ENCODE measurements at regions not wholly inside any gene's neighbourhood (a gene's known extent, or its start where the extent isn't known, plus 50 kb on each side); places are given as distances from the start of the nearest gene placed in this dataset.
A peak's percentile ranks its signal among the peaks of the same experiment; 100 is the strongest.

DNA sequence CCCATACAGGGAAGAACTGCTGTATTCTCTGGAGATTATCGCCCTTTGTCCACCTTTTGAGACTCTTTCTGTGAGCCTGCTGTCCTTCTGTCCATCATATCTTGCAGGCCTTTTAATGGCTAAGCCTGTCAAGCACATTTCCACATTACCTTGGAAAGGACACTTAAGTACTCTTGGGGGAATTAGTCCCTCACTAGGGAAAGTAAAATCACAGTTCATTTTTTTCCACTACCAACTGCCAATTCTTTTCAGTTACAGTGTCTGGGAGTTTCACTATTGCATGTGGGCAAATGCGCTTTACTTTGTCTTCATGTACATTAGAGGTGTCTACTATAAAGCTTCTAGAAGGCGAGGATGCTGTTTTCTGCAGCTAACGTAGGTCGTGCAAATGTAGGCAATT is 242.1 kb downstream of the NSUN3 start:
- Histone ChIP-seq H3K4ac (ENCODE audit: low read length) (no peak overlapping the region), H3K36me3 (replicated peaks in 1 of 2; ENCODE audit: control insufficient read depth in 2 of 2, insufficient read depth in 2 of 2, low read length in 2 of 2) (no peaks in the 10 kb centered on the region), H3K4me3 (ENCODE audit: low read length in 2 of 2) (no peak overlapping the region), H3K4me1 (ENCODE audit: control insufficient read depth in 2 of 2, insufficient read depth in 1 of 2, low read depth in 1 of 2, low read length in 2 of 2) (peaks cover 0 to 8% of the 10 kb centered on the region in 2 donors), H3K27ac (replicated peaks; ENCODE audit: low read length) (no peak overlapping the region), H3K27me3 (ENCODE audit: control insufficient read depth in 3 of 3, insufficient read depth in 3 of 3, low read depth in 1 of 3, low read length in 3 of 3) (peaks cover 0 to 12% (median 0%) of the 10 kb centered on the region in 3 experiments), H3K18ac (ENCODE audit: low read length) (no peak overlapping the region), H2BK15ac (ENCODE audit: low read length) (no peak overlapping the region), H4K8ac (ENCODE audit: low read depth, low read length) (no peak overlapping the region), H2BK5ac (ENCODE audit: low read length) (no peak overlapping the region), H4K91ac (ENCODE audit: low read depth, low read length, poor library complexity) (no peak overlapping the region), H2AFZ (ENCODE audit: low read length) (no peak overlapping the region), H2AK5ac (ENCODE audit: low read depth, low read length) (no peak overlapping the region), H3K79me1 (ENCODE audit: low read depth, low read length) (no peaks in the 10 kb centered on the region), H3K4me2 (ENCODE audit: insufficient read depth, low read length, poor library complexity, severe bottlenecking) (no peak overlapping the region), H2BK12ac (ENCODE audit: low read length) (no peak overlapping the region), H3K14ac (ENCODE audit: low read length) (no peak overlapping the region), H2BK120ac (ENCODE audit: low read depth, low read length) (no peak overlapping the region), H3K9me3 (replicated peaks in 1 of 2; ENCODE audit: control insufficient read depth in 2 of 2, insufficient read depth in 1 of 2, low read depth in 1 of 2, low read length in 2 of 2) (no peaks in the 10 kb centered on the region), H3K23ac (ENCODE audit: low read depth, low read length, poor library complexity) (no peak overlapping the region), H3K9ac (ENCODE audit: low read depth, low read length, poor library complexity) (no peak overlapping the region)
- DNase-seq (ENCODE audit: low spot score) = no peak
- no CpG with 5 or more reads among the region's 5 CpGs for WGBS, 2 donors (ENCODE audit: extremely low coverage in 2 of 2, insufficient read length in 2 of 2, insufficient replicate concordance in 1 of 2)

DNA sequence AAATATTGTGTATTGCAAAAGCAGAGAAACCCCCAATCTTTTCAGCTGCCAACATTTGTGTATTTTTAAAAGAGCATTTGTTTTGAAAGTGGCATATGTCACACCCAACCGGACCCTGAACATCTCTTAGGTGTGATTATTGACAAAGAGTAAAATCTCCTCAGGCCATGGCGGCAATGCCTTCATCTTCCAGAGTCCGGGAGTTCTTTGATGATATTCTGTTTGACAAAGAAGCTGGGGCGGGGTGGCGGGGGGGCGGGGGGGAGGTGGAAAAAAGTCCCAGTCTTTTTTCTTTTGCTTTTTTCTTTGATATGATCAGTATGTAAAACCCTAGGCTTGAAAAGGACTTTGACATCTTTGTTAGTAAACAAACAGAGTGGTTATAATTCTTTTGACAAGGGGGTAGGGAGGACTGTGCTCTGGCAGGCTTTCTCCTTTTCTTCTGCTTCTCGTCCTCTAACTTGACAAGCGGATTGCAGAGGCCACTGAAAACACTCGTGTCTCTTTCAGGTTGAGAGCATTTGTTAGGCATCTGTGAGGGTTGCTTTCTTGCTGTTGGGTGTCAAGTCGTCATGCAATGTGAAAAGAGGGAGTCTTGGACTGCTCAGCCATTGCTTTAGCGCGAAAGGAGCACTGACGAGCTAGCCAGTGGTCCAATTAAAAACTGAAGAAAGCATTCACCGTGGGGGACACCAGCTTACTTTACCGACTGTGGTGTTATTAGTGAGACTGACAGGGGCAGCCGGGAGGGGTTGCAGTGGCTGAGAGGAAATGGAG is 243.2 kb downstream of the NSUN3 start:
- Histone ChIP-seq H2BK12ac (ENCODE audit: low read length) (no peak overlapping the region), H3K36me3 (replicated peaks in 1 of 2; ENCODE audit: control insufficient read depth in 2 of 2, insufficient read depth in 2 of 2, low read length in 2 of 2) (no peaks in the 10 kb centered on the region), H3K4me2 (ENCODE audit: insufficient read depth, low read length, poor library complexity, severe bottlenecking) (no peak overlapping the region), H2BK5ac (ENCODE audit: low read length) (no peak overlapping the region), H2BK15ac (ENCODE audit: low read length) (no peak overlapping the region), H3K27ac (replicated peaks; ENCODE audit: low read length) (no peak overlapping the region), H2AK5ac (ENCODE audit: low read depth, low read length) (no peak overlapping the region), H2AFZ (ENCODE audit: low read length) (peak overlapping the region; percentile 70), H3K4me1 (ENCODE audit: control insufficient read depth in 2 of 2, insufficient read depth in 1 of 2, low read depth in 1 of 2, low read length in 2 of 2) (peaks cover 0 to 8% of the 10 kb centered on the region in 2 donors), H3K79me1 (ENCODE audit: low read depth, low read length) (no peaks in the 10 kb centered on the region), H2BK120ac (ENCODE audit: low read depth, low read length) (no peak overlapping the region), H3K4ac (ENCODE audit: low read length) (no peak overlapping the region), H4K91ac (ENCODE audit: low read depth, low read length, poor library complexity) (no peak overlapping the region), H3K27me3 (ENCODE audit: control insufficient read depth in 3 of 3, insufficient read depth in 3 of 3, low read depth in 1 of 3, low read length in 3 of 3) (peaks cover 0 to 12% (median 0%) of the 10 kb centered on the region in 3 experiments), H4K8ac (ENCODE audit: low read depth, low read length) (no peak overlapping the region), H3K4me3 (ENCODE audit: low read length in 2 of 2) (no peak overlapping the region), H3K14ac (ENCODE audit: low read length) (no peak overlapping the region), H3K9me3 (replicated peaks in 1 of 2; ENCODE audit: control insufficient read depth in 2 of 2, insufficient read depth in 1 of 2, low read depth in 1 of 2, low read length in 2 of 2) (no peaks in the 10 kb centered on the region), H3K18ac (ENCODE audit: low read length) (no peak overlapping the region), H3K23ac (ENCODE audit: low read depth, low read length, poor library complexity) (no peak overlapping the region), H3K9ac (ENCODE audit: low read depth, low read length, poor library complexity) (no peak overlapping the region)
- no CpG with 5 or more reads among the region's 16 CpGs for WGBS, 2 donors (ENCODE audit: extremely low coverage in 2 of 2, insufficient read length in 2 of 2, insufficient replicate concordance in 1 of 2)
- DNase-seq (ENCODE audit: low spot score) = peak; percentile 21

DNA sequence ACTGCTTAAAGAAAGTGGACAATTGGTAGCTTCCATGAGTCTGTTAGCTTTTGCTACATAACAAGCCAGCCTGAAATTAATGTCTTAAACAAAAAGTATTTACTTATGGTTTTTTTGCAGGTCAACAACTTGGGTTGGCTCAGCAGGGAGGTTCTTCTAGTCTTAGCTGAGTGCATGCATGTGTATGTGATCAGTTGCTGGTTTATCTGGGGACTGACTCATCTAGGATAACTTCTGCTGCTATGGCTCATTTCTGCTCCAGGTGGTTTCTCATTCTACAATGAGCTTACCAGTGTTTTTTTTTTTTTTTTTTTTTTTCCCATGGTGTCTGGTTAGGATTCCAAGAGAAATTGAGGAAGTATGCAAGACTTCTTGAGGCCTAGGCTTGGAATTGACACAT is 244.7 kb downstream of the NSUN3 start:
- no peak overlapping the region for H3K4me3 ChIP-seq (ENCODE audit: low read length in 2 of 2)
- no peaks in the 10 kb centered on the region for H3K79me1 ChIP-seq (ENCODE audit: low read depth, low read length)
- no peak overlapping the region for H2AFZ ChIP-seq (ENCODE audit: low read length)
- H2BK12ac ChIP-seq (ENCODE audit: low read length) = no peak overlapping the region
- H3K36me3 ChIP-seq (replicated peaks in 1 of 2; ENCODE audit: control insufficient read depth in 2 of 2, insufficient read depth in 2 of 2, low read length in 2 of 2) = no peaks in the 10 kb centered on the region
- peaks cover 0 to 8% of the 10 kb centered on the region in 2 donors for H3K4me1 ChIP-seq (ENCODE audit: control insufficient read depth in 2 of 2, insufficient read depth in 1 of 2, low read depth in 1 of 2, low read length in 2 of 2)
- no peak for DNase-seq (ENCODE audit: low spot score)
- no peak overlapping the region for H3K23ac ChIP-seq (ENCODE audit: low read depth, low read length, poor library complexity)
- no peak overlapping the region for H2BK120ac ChIP-seq (ENCODE audit: low read depth, low read length)
- no peak overlapping the region for H4K8ac ChIP-seq (ENCODE audit: low read depth, low read length)
- H2BK5ac ChIP-seq (ENCODE audit: low read length) = no peak overlapping the region
- H3K14ac ChIP-seq (ENCODE audit: low read length) = no peak overlapping the region
- no peak overlapping the region for H3K18ac ChIP-seq (ENCODE audit: low read length)
- no peaks in the 10 kb centered on the region for H3K9me3 ChIP-seq (replicated peaks in 1 of 2; ENCODE audit: control insufficient read depth in 2 of 2, insufficient read depth in 1 of 2, low read depth in 1 of 2, low read length in 2 of 2)
- no peak overlapping the region for H3K9ac ChIP-seq (ENCODE audit: low read depth, low read length, poor library complexity)
- H4K91ac ChIP-seq (ENCODE audit: low read depth, low read length, poor library complexity) = no peak overlapping the region
- no peak overlapping the region for H3K27ac ChIP-seq (replicated peaks; ENCODE audit: low read length)
- H3K27me3 ChIP-seq (ENCODE audit: control insufficient read depth in 3 of 3, insufficient read depth in 3 of 3, low read depth in 1 of 3, low read length in 3 of 3) = peaks cover 0 to 12% (median 0%) of the 10 kb centered on the region in 3 experiments
- H2BK15ac ChIP-seq (ENCODE audit: low read length) = no peak overlapping the region
- H3K4me2 ChIP-seq (ENCODE audit: insufficient read depth, low read length, poor library complexity, severe bottlenecking) = no peak overlapping the region
- no peak overlapping the region for H2AK5ac ChIP-seq (ENCODE audit: low read depth, low read length)
- H3K4ac ChIP-seq (ENCODE audit: low read length) = no peak overlapping the region

DNA sequence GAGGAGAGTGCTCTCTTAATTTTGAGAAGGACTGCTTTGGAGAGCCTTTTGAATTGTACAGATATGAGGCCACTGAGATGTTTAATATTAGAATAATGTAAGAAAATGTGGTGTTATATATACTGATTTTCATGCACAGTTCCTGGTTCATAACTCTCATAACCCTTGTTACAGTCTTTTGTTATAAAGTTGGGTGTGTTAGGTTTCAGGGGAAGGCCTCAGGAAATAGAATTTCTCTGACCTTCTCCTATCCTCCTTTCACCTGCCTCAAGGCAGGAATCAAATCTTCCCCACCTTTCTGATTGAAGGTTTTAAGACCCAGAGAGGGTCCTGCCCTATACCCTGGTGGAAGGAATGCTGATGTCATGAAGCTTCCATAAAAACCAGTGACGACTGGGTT is 245.9 kb downstream of the NSUN3 start:
- no peak for DNase-seq (ENCODE audit: low spot score)
- H3K79me1 ChIP-seq (ENCODE audit: low read depth, low read length) = no peaks in the 10 kb centered on the region
- no peak overlapping the region for H3K14ac ChIP-seq (ENCODE audit: low read length)
- no peak overlapping the region for H3K4me2 ChIP-seq (ENCODE audit: insufficient read depth, low read length, poor library complexity, severe bottlenecking)
- H2BK120ac ChIP-seq (ENCODE audit: low read depth, low read length) = no peak overlapping the region
- H2BK15ac ChIP-seq (ENCODE audit: low read length) = no peak overlapping the region
- no peak overlapping the region for H4K8ac ChIP-seq (ENCODE audit: low read depth, low read length)
- WGBS, 2 donors (ENCODE audit: extremely low coverage in 2 of 2, insufficient read length in 2 of 2, insufficient replicate concordance in 1 of 2) = no CpG with 5 or more reads among the region's 1 CpG
- H3K18ac ChIP-seq (ENCODE audit: low read length) = no peak overlapping the region
- no peak overlapping the region for H2BK5ac ChIP-seq (ENCODE audit: low read length)
- H3K4me3 ChIP-seq (ENCODE audit: low read length in 2 of 2) = no peak overlapping the region
- peaks cover 0 to 12% (median 0%) of the 10 kb centered on the region in 3 experiments for H3K27me3 ChIP-seq (ENCODE audit: control insufficient read depth in 3 of 3, insufficient read depth in 3 of 3, low read depth in 1 of 3, low read length in 3 of 3)
- no peaks in the 10 kb centered on the region for H3K9me3 ChIP-seq (replicated peaks in 1 of 2; ENCODE audit: control insufficient read depth in 2 of 2, insufficient read depth in 1 of 2, low read depth in 1 of 2, low read length in 2 of 2)
- no peak overlapping the region for H2AK5ac ChIP-seq (ENCODE audit: low read depth, low read length)
- no peak overlapping the region for H3K27ac ChIP-seq (replicated peaks; ENCODE audit: low read length)
- H3K4ac ChIP-seq (ENCODE audit: low read length) = no peak overlapping the region
- no peak overlapping the region for H2BK12ac ChIP-seq (ENCODE audit: low read length)
- no peak overlapping the region for H3K9ac ChIP-seq (ENCODE audit: low read depth, low read length, poor library complexity)
- peaks cover 0 to 7% of the 10 kb centered on the region in 2 donors for H3K4me1 ChIP-seq (ENCODE audit: control insufficient read depth in 2 of 2, insufficient read depth in 1 of 2, low read depth in 1 of 2, low read length in 2 of 2)
- H4K91ac ChIP-seq (ENCODE audit: low read depth, low read length, poor library complexity) = no peak overlapping the region
- no peak overlapping the region for H2AFZ ChIP-seq (ENCODE audit: low read length)
- H3K36me3 ChIP-seq (replicated peaks in 1 of 2; ENCODE audit: control insufficient read depth in 2 of 2, insufficient read depth in 2 of 2, low read length in 2 of 2) = no peaks in the 10 kb centered on the region
- H3K23ac ChIP-seq (ENCODE audit: low read depth, low read length, poor library complexity) = no peak overlapping the region

Data from neuronal stem cell (in vitro differentiated cells).